Adrenal gland (tissue), 5 donors: ENCODE measurements at regions not wholly inside any gene's neighbourhood (a gene's known extent, or its start where the extent isn't known, plus 50 kb on each side); places are given as distances from the start of the nearest gene placed in this dataset.

ENCODE experiments used
- CTCF ChIP-seq, 6 experiments: fragments of 450-650 bp in 4 of 6; fragments of 200-600 bp in 2 of 6; sonication (generic) in 1 of 6; IDR thresholded peaks; 1 replicate in 5 of 6; 2 replicates in 1 of 6; pipeline versions ENCODE4 v1.5.1 to v1.8.0; 2016 to 2021; ENCODE audit warnings: antibody characterized with exemption in 6 of 6, mild to moderate bottlenecking in 2 of 6, moderate library complexity in 1 of 6
- POLR2A ChIP-seq, 2 donors: fragments of 450-650 bp; IDR thresholded peaks; one replicate each; pipeline ENCODE4 v1.6.1; 2017; ENCODE audit warnings: antibody characterized with exemption in 2 of 2, mild to moderate bottlenecking in 2 of 2, moderate library complexity in 1 of 2
- donor health status: DM: no; HTN: no; CAD: no.

GRCh38 chr10:9096288-9096687, 1041.8 kb downstream of the GATA3 start:
- no peak for TF ChIP-seq CTCF (IDR thresholded peaks at IDR 0.05)
- TF ChIP-seq POLR2A (IDR thresholded peaks at IDR 0.05): no peak
